ENCODE measurements at regions not wholly inside any gene's neighbourhood (a gene's known extent, or its start where the extent isn't known, plus 50 kb on each side); places are given as distances from the start of the nearest gene placed in this dataset.

DNA sequence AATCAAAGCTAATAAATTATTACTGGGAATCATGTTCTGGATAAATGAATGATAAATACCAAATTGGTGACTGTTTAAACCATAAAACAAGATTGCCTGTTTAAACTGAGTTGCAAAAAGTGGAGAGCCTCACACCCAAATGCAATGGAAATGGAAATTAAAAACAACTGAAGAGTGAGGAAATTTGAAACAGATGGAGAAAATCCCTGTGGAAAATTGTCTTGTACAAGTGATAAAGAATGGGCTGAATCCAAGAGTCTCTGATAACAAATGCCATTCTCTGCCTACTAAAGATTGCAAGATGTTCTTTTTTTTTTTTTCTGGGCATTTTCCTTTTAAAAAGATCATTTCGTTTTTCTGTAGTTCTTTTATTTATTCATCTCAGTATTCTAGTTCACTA lies 426.3 kb downstream of the NLGN4X start:
- no peaks in the 10 kb centered on the region for H3K36me3 ChIP-seq (ENCODE audit: control insufficient read depth in 4 of 4, insufficient read depth in 3 of 4, low read depth in 1 of 4, low read length in 3 of 4)
- TF ChIP-seq RAD21 (IDR thresholded peaks at IDR 0.05) (no peak), NR2F2 (IDR thresholded peaks at IDR 0.05) (no peak), SP1 (IDR thresholded peaks at IDR 0.05) (no peak), JUND (IDR thresholded peaks at IDR 0.05) (no peak), TAF1 (conservative IDR thresholded peaks at IDR 0.05) (no peak), YY1 (IDR thresholded peaks at IDR 0.05) (no peak), EGR1 (IDR thresholded peaks at IDR 0.05; ENCODE audit: low read depth in 2 of 2) (no peak), HNF4A (conservative IDR thresholded peaks at IDR 0.05) (no peak), RXRA (IDR thresholded peaks at IDR 0.05) (no peak), FOXA1 (IDR thresholded peaks at IDR 0.05) (no peak), HNF4G (IDR thresholded peaks at IDR 0.05) (no peak), FOXA2 (IDR thresholded peaks at IDR 0.05) (no peak), GABPA (IDR thresholded peaks at IDR 0.05 in 1 of 2, conservative IDR thresholded peaks at IDR 0.05 in 1 of 2) (no peak)
- TF ChIP-seq, protein P1, sequence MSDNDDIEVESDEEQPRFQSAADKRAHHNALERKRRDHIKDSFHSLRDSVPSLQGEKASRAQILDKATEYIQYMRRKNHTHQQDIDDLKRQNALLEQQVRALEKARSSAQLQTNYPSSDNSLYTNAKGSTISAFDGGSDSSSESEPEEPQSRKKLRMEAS (IDR thresholded peaks at IDR 0.05): no peak
- TF ChIP-seq, protein P2, sequence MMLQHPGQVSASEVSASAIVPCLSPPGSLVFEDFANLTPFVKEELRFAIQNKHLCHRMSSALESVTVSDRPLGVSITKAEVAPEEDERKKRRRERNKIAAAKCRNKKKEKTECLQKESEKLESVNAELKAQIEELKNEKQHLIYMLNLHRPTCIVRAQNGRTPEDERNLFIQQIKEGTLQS (IDR thresholded peaks at IDR 0.05): no peak
- TF ChIP-seq, protein P3, sequence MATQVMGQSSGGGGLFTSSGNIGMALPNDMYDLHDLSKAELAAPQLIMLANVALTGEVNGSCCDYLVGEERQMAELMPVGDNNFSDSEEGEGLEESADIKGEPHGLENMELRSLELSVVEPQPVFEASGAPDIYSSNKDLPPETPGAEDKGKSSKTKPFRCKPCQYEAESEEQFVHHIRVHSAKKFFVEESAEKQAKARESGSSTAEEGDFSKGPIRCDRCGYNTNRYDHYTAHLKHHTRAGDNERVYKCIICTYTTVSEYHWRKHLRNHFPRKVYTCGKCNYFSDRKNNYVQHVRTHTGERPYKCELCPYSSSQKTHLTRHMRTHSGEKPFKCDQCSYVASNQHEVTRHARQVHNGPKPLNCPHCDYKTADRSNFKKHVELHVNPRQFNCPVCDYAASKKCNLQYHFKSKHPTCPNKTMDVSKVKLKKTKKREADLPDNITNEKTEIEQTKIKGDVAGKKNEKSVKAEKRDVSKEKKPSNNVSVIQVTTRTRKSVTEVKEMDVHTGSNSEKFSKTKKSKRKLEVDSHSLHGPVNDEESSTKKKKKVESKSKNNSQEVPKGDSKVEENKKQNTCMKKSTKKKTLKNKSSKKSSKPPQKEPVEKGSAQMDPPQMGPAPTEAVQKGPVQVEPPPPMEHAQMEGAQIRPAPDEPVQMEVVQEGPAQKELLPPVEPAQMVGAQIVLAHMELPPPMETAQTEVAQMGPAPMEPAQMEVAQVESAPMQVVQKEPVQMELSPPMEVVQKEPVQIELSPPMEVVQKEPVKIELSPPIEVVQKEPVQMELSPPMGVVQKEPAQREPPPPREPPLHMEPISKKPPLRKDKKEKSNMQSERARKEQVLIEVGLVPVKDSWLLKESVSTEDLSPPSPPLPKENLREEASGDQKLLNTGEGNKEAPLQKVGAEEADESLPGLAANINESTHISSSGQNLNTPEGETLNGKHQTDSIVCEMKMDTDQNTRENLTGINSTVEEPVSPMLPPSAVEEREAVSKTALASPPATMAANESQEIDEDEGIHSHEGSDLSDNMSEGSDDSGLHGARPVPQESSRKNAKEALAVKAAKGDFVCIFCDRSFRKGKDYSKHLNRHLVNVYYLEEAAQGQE (IDR thresholded peaks at IDR 0.05): no peak
- WGBS: 27% methylated on average over 1 of the region's 1 CpG

DNA sequence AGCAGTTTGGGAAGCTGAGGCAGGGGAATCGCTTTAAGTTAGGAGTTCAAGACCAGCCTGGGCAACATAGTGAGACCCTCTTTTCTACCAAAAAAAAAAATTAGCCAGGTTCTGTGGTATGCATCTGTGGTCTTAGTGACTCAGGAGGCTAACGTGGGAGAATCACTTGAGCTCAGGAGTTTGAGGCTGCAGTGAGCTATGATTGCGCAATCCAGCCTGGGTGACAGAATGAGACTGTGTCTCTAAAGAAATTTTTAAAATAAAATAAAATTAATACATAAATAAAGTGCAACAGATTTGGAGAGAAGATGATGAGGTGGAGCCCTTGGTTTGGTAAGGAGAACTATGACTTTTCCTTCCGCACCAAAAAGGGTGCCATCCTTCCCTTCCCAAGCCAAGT lies 436.9 kb downstream of the NLGN4X start:
- Histone ChIP-seq H3K36me3 (ENCODE audit: control insufficient read depth in 4 of 4, insufficient read depth in 3 of 4, low read depth in 1 of 4, low read length in 3 of 4) (no peaks in the 10 kb centered on the region), H3K4me3 (ENCODE audit: low read depth in 1 of 3, low read length in 3 of 3) (no peak overlapping the region), H3K27ac (ENCODE audit: low read depth in 1 of 2, low read length in 2 of 2) (no peak overlapping the region), H3K9me3 (ENCODE audit: control insufficient read depth in 4 of 4, low read length in 3 of 4) (no peaks in the 10 kb centered on the region), H3K4me1 (ENCODE audit: control insufficient read depth in 4 of 4, insufficient read depth in 4 of 4, low read length in 3 of 4) (no peaks in the 10 kb centered on the region), H3K27me3 (ENCODE audit: control insufficient read depth in 4 of 4, insufficient read depth in 4 of 4, low read length in 3 of 4) (peaks cover 0 to 3% (median 0%) of the 10 kb centered on the region in 4 donors), H3K9ac (ENCODE audit: low read depth in 1 of 2, low read length in 2 of 2) (no peak overlapping the region)
- DNase-seq (ENCODE audit: low spot score): no peak
- TF ChIP-seq, protein P3 (IDR thresholded peaks at IDR 0.05): no peak
- TF ChIP-seq FOXA1 (IDR thresholded peaks at IDR 0.05) (no peak), RXRA (IDR thresholded peaks at IDR 0.05) (no peak), HNF4A (conservative IDR thresholded peaks at IDR 0.05) (no peak), FOXA2 (IDR thresholded peaks at IDR 0.05) (no peak)
- TF ChIP-seq, protein P2 (IDR thresholded peaks at IDR 0.05): no peak
- 83% methylated on average over 4 of the region's 4 CpGs for WGBS

More for the DNA sequence above, 426.3 kb downstream of the NLGN4X start:
- H3K27ac ChIP-seq (ENCODE audit: low read depth in 1 of 2, low read length in 2 of 2): no peak overlapping the region
- no peak for DNase-seq (ENCODE audit: low spot score)
- H3K4me3 ChIP-seq (ENCODE audit: low read depth in 1 of 3, low read length in 3 of 3): no peak overlapping the region
- peaks cover 0 to 12% (median 2%) of the 10 kb centered on the region in 4 donors for H3K9me3 ChIP-seq (ENCODE audit: control insufficient read depth in 4 of 4, low read length in 3 of 4)
- H3K9ac ChIP-seq (ENCODE audit: low read depth in 1 of 2, low read length in 2 of 2): no peak overlapping the region
- no peaks in the 10 kb centered on the region for H3K27me3 ChIP-seq (ENCODE audit: control insufficient read depth in 4 of 4, insufficient read depth in 4 of 4, low read length in 3 of 4)
- no peaks in the 10 kb centered on the region for H3K4me1 ChIP-seq (ENCODE audit: control insufficient read depth in 4 of 4, insufficient read depth in 4 of 4, low read length in 3 of 4)

Measured in liver (tissue), 7 donors.